ENCODE measurements at regions not wholly inside any gene's neighbourhood (a gene's known extent, or its start where the extent isn't known, plus 50 kb on each side); places are given as distances from the start of the nearest gene placed in this dataset.
"Not testable (repeated sequence)": the region's sequence is repeated elsewhere in the genome, so short reads cannot be mapped to it uniquely, and the experiment has no call there.

DNA sequence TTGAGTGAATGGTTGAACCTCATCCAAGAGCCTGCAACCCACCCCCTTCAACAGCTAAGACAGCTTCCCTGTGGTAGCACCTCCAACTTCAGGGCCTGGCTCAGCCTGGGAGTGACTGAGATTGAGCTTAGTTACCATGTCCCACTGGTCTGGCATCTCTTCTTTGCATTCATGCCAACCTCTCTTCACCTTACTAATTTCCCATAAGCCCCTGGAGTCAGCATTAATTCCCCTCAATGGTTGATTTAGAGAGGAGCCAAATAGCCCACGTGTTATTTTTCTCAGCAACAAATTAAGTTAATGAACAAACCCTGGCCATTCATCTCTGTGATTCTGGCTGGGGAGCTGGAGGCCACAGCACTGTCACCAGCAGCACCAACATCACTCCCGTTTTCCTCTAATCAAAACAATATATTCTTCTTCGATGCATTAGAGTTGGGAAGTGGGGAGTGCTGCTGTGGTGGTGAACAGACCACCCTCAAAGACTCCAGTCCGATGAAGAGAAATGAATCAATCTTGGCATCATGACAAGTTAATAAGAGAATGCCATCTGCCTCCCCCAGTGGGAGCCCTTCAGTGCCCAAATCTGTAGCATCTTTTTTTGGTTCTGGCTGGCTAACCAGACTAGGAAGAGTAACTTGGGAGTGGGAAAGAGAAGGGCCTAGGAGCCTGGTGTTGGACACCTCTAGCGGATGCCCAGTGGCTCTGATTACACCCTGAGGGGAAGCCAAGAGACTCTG, 83.2 kb upstream of the ADRA1D start:
- no peak for DNase-seq

DNA sequence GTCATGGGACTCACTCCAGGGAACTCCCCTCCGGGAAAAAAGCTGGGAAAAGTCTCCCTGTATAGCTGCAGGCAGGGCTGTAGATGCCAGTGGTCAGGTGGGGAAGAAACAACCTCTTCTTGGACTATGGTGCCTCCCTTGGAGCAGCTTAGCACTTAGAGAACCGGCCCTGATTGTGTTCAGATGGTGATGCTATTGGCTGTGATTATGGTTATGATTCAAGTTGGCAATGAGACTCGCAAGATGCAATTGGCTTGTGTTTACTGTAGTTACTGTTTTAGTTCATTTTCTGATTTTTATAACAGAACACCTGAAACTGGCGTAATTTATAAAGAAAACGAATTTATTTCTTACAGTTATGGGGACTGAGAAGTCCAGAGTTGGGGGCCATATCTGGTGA, 80.9 kb upstream of the ADRA1D start:
- DNase-seq = no peak

DNA sequence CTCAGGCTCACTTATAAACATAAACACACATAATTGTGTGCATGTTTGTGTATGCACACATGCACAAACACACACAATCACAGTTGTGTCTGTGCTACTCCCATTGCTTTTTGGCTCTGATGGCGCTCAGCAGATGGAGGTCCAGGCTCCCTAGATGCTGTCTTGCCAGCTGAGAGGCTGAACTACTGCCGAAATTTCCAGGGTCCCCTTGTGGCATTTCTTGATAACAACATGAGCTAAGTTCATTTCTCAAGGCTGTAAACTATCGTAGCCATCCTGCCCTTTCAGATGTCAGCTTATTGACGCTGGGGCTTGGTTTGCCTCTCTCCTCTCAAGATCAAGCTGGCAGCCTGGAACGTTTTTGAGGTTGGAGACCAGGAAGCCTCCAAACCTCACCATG, 80.1 kb upstream of the ADRA1D start:
- no peak for DNase-seq

DNA sequence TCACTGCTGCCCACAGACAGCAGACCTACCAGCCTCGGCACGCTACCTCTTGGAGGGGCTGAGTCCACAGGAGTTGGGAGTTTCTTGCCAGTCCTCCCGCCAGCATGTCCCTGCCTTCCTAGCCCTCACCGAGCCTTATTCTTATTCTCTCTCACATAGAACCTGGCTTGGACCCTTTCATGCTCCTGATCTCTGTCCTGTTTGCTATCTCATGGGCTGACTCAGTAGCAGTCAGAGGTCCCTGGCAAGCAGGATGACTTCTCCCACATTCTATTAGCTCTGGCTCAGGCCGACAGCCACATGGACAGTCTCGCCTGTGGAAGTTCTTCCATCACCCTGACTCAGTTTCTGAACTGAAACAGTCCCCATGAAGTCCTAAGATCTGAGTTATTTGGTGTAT, 79.5 kb upstream of the ADRA1D start:
- DNase-seq = no peak

DNA sequence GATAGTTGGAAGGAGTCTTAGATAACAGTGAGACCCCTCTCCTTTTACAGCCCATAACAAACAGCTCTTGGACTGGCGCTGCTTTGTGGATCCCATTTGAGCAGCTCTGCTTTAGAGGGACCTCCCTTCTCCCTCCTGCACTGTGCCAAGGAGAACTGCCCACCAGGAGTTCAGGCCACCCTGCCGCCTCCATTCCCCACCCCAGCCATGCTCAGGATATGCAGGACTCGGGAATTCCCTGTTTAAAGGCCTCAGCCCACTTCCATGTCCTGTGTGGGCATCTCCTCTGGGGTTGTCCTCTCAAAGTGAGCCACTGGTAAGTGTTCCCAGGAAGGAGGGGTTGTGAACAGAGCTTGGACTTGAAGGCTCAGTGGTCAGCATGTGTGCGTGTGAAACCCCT, 78.9 kb upstream of the ADRA1D start:
- DNase-seq = no peak

DNA sequence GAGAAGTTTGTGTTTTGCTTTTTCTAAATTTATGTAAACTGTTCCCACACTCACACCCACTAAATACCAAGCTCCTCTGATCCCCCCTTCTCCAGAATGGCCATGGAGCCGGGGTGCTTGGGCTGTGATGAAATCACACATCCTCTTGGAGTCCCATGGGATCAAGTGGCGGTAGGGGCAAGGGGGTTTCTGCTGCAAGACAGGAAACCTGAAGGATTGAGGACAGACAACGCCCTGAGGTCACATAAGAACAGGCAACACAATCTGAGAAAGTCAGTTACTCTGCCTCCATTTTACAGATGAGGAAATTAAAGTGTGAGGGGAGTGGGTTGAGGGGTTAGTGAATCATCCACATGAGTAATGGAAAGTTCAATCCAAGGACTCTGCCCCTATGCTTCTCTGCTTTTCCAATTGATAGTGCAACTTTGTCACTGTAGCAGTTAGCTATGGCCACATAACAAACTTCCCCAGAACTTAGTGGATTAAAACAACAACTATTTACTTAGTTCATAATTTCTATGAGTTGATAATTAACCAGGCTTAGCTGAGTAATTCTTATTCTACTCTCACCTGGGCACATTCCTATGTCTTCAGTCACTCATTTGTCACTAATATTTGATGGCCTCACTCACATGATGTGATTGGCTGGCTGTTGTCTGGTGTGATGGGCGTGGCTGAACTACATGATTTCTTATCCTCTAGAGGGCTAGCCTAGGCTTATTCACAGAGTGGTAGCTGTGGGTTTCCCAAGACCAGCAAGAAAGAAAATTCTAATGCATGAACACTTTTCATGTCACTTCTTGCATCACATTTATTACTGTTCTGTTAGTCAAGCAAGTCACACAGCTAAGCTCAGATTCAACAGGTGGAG, 77.3 kb upstream of the ADRA1D start:
- no peak for DNase-seq

DNA sequence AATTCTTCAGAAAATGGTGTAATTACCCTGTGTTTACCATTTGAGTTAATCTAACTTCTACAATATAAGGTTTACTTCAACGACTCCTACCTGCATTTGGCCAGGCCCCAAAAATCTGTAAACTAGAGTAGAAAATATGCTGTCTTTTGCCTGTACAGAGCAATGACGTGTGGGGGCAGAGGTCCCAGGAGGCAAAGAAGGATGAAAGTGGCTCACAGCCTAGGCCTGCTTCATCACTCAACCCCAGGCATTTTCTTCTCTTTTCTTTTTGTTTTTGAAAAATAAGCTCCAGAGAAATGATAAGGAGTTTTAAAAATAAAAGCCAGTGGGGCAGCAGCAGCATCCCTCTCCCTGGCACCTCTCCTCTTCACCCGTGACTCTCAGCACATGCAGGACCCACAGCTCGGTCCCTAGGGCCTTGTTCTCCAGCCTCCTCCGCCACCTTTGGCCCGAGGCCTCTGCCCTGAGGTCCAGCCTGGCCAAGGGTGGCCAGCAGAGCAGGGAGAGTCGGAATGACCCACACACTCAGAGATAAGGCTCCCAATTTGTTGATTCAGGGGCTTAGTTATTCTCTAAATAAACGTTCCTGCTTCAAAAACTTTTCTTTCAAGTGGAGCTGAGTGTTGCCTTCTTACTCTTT, 76.6 kb upstream of the ADRA1D start:
- no peak for DNase-seq

DNA sequence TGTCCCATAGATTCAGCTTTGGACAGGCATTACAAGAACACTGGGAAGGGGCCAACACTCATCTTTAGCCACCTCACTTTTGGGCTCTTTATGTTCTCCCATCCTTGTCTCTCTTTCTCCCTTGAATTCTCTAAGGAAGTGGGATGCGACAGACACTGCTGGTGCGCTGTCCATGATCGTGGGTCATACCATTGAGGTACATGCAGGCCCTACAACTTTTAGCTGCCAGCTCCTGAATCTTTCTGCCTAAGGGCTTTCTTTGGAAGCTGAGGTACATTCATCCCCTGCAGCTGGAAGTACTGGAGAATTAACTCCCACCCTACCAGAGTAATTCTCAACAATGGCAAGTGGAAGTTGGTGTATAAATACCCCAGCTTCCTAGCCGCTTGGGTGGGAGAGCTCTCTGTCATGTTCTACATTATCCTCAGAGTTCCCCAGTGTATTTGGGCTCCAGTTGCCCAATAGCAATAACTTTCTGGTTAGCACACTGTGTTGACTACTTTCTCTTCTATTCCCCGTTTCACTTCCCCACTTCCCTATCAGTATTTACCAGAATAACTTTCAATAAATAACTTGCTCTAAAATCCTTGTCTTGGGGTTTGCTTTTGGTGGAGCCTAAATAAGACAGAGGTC, 75.6 kb upstream of the ADRA1D start:
- DNase-seq = no peak

DNA sequence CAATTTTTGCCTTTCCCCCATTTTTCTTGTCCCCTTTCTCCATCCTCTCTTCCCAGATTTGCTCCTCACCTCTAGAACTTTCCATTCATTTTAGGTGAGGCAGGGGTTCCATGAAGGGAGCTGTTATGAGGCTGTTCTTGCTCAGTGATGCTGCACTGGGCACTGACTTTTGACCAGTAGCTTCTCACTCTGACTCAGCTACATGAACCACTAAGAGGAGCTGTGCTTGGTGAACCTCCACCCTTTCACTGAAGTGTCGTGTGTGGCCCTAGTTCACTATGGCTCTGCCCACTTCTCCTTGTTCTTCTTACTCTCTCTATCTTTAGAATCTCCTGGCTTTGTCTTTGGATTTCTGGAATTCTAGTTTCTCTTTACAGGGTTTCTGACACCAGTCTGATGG, 73.4 kb upstream of the ADRA1D start:
- DNase-seq = no peak

DNA sequence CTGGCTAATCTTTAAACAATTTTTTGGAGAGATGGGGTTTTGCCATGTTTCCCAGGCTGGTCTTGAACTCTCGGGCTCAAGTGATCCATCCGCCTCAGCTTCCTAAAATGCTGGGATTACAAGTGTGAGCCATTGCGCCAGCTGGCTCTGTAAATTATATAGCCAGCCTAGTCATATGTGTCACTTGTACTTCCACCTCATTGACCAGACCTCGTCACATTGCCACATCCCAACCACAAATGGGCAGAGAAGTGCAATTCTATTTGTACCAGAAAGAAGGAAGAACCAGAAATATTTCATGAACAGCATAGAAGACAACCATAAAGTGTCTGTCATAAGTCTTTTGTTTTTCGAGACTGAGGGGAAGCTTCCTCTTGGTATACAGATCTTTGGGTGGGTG, 71.2 kb upstream of the ADRA1D start:
- no peak for DNase-seq

DNA sequence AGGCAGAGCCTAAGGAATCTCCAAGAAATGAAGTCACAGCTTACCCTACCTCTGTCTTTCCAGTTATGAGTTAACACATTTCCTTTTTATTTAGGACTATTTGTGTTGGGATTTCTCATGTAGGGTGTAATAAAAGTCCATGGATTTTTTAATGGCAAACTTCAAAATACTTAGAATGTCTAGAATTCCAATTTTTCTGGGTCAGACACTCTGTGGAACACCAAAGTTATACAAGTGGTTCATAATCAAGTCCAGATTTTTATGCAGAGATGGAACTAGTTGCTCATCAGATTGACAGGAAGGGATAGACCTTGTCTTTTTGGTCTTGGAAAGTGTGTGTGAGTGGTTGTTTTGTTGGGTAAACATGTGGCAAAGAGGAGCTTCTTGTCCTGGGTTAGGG, 69.8 kb upstream of the ADRA1D start:
- no peak for DNase-seq

DNA sequence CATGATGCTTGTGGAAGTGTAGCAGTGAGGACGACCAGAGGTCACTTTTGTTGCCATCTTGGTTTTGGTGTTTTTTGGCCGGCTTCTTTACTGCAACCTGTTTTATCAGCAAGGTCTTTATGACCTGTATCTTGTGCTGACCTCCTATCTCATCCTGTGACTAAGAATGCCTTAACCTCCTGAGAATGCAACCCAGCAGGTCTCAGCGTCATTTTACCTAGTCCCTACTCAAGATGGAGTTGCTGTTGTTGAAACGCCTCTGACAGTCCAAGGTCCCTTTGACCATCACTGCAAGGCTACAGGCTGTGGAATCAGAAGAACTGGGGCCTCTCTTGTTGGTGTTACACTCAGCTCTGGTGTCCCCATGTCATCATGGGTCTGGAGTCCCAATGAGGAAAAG, 61.5 kb upstream of the ADRA1D start:
- not testable (repeated sequence) for DNase-seq

DNA sequence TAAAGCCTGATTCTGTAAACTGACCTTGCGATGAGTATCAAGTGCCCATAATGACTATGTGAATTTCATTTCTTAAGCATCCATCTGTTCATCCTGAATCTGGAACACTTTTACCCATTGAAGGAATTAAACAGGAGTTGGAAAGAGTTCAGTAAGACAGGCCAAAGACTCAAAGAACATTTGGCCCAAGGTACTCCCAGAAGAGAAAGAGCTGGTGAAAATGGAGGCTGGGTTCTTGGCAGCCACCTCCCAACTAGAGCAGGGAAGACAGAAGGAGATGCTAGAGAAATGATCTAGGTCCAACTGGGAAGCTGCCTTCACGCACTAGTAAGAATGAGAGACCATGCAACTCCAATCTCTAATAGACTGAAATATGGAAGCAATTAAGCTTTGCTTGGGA, 57.1 kb upstream of the ADRA1D start:
- DNase-seq = no peak

DNA sequence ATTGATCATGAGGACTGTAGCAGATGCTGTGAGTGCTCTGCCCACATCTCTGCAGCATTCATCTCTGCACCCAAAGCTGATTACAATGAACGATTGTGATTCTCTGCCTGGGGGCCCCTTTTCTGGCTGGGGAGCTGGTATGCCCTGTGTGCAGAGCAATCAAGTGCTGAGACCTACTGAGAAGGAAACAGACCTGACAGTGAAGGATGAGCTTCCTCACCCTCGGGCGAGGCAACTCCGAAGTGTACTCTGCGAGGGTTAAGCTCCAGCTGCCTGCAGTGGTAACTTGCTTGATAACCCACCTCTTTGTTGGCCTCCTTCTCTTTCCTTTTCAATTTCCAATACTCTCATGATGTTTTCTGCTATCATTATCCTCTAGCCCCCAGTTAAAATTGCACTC, 56.0 kb upstream of the ADRA1D start:
- no peak for DNase-seq

DNA sequence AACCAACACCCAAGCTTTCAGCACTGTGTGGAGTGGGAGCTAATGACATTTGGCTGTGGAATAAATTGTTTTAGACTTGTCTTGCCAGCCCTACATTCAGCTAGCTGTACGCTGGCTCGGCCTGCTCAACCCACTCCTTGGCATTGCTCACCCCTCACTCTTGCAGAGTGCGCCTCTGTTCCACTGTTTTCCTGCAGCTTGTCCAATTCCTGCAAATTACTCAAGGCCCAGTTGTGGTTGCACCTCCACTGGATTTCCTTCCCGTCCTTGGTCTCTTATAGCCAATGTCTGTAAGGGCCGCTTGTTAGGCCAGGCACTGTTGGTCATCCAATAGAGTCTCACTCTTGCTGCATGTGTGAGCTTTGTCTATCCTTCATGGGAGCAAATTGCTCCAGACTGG, 55.5 kb upstream of the ADRA1D start:
- DNase-seq = no peak

DNA sequence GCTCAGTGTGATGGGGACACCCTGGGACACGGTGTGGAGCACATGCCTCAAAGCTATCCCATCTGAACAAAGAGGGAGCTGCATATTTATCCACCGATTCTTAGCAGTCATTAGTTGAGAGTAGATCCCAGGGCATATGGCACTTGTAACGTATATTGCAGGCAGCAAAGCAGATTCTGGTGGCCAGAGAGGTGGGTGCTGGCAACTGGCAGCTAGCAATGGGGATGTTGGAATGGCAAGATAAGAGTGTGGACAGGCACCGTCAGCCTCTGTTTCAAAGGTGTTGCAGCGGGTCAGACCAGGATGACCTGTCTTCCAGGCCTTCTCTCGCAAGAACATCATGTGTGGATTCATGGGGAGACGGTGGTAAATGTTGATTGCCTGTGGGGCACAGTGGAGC, 54.0 kb upstream of the ADRA1D start:
- no peak for DNase-seq

DNA sequence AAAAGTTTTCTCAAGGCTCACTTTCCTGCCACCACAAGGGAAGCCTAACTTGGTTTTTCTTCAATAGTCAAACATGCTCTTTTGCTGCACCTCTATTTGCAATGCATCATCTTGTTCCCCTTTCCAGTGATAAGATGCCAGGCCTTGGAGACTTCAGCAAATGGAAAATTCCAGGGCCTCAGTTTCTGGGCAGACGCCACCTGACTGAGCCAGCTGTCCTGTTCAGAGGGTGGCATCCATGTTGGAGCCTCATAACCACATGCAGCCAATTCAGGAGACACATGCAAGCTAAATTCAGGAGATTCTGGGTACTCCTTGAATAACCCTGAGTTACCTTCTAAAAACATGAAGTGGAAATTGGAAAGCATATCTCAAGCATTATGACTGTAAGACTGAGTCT, 51.8 kb upstream of the ADRA1D start:
- DNase-seq = no peak

DNA sequence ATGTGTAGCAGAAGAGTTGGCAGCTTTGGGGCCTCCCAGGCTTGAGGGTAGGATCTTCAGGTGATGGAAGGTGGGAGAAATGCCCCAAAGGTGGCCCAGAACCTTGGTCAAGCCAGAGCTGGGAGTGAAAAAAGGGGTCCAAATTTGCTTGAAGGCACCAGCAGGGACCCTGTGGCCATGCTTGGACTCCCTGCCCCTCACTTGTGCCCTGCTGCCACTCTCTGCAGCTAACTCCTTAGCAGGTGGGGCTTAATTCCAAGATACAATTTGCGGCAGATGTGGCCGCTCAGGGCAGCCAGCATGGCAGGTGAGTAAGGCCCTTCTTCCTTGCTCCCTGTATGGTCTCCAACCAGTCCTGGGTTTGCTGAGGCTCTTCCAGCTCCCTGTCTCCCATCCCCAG, 51.3 kb upstream of the ADRA1D start:
- no peak for DNase-seq

DNA sequence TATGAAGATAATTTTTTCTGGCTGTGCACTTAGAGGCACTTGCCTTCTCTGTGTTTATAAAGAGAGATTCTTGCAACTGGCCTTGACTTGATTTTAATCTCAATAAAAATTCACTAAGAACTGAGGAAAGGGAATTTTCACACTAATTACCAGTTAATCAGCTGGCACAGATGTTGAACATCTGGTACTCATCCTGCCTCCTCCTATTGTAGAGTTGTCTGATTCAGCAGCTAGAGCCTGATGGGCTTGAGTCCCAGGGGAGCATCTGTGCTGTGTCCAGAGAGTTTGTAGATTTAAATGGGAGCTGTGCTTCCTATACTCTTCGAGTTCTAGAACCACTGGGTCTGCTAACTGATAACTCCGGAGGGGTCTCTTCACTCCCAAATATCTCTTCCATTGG, 50.7 kb upstream of the ADRA1D start:
- no peak for DNase-seq

DNA sequence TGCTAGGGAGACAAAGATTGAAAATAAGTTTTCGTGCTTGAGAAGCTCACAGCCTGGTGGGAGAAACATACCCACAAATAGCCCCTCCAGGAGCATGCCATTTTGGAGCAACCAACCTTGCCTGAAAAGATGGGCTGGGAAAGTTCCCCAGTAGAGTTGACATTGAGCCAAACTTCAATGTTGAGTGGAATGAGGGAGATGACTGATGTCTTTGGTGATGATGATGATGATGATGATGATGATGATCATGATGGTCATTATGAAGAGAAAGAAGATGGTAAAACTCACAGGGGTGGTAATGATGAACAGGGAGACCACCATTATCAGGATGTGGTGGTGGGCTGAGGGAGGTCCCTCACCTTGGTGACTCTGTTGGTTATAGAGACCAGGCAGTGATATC, 50.1 kb upstream of the ADRA1D start:
- no peak for DNase-seq
